Transverse colon (tissue), 4 donors: ENCODE measurements at regions not wholly inside any gene's neighbourhood (a gene's known extent, or its start where the extent isn't known, plus 50 kb on each side); places are given as distances from the start of the nearest gene placed in this dataset.

Source experiments
- POLR2A ChIP-seq: fragments of 450-650 bp; IDR thresholded peaks from one replicate; pipeline ENCODE4 v1.6.1; 2016; ENCODE audit warnings: antibody characterized with exemption, mild to moderate bottlenecking, moderate library complexity
- POLR2AphosphoS5 ChIP-seq, 3 donors: sonication (generic); formaldehyde crosslinking; IDR thresholded peaks; one replicate each; pipeline ENCODE4 v1.6.1; 2016; ENCODE audit warnings: antibody characterized with exemption in 3 of 3
- TF ChIP-seq, protein P1 (sequence below), 5 experiments: fragments of 200-600 bp in 3 of 5; fragments of 450-650 bp in 2 of 5; sonication (generic) in 3 of 5; IDR thresholded peaks; 1 replicate in 2 of 5; 2 replicates in 3 of 5; pipeline ENCODE4 v1.5.1; 2016 to 2017; ENCODE audit warnings: antibody characterized with exemption in 5 of 5, inconsistent platforms in 3 of 5, mild to moderate bottlenecking in 2 of 5, moderate library complexity in 1 of 5

- no peak for TF ChIP-seq POLR2AphosphoS5 (IDR thresholded peaks at IDR 0.05)
- TF ChIP-seq, protein P1, sequence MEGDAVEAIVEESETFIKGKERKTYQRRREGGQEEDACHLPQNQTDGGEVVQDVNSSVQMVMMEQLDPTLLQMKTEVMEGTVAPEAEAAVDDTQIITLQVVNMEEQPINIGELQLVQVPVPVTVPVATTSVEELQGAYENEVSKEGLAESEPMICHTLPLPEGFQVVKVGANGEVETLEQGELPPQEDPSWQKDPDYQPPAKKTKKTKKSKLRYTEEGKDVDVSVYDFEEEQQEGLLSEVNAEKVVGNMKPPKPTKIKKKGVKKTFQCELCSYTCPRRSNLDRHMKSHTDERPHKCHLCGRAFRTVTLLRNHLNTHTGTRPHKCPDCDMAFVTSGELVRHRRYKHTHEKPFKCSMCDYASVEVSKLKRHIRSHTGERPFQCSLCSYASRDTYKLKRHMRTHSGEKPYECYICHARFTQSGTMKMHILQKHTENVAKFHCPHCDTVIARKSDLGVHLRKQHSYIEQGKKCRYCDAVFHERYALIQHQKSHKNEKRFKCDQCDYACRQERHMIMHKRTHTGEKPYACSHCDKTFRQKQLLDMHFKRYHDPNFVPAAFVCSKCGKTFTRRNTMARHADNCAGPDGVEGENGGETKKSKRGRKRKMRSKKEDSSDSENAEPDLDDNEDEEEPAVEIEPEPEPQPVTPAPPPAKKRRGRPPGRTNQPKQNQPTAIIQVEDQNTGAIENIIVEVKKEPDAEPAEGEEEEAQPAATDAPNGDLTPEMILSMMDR (IDR thresholded peaks at IDR 0.05): no peak
- TF ChIP-seq POLR2A: no peak
Observed at GRCh38 chr9:26677965-26678706, 214.5 kb downstream of the CAAP1 start.
